Islet precursor cell (in vitro differentiated cells): ENCODE measurements at regions not wholly inside any gene's neighbourhood (a gene's known extent, or its start where the extent isn't known, plus 50 kb on each side); places are given as distances from the start of the nearest gene placed in this dataset.

Experiments used
- DNase-seq: peaks from one replicate; pipeline ENCODE4 v3.0.0-alpha.2; 2018

DNA sequence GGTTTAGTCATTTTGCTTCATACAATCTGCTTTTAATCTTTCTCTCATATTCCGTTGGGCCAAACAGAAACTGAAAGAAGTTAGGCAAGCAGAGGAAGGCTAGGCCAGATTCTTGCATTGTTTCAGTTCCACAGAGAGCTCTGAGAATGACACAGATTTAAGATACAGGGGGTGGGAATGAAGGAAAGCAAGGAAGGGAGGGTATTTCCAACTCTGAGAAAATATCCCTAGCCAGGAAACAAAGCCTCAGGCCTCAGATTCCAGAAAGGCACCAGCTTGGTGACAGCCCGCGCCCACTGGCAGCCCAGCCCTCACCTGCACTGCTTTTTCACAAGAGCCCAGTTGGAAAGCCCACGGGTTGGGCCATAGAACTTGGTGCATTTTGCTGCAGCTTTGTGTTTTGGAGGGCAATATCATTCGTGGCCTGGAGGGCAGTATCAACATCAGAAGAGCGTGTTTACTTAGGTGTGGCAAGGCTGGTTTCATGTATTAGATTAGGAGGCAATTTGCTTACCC is 63.5 kb downstream of the ENC1 start:
- no peak for DNase-seq

- DNase-seq, result no peak
These were observed 64.6 kb downstream of the ENC1 start for GRCh38 chr5:74575741-74576538.

DNA sequence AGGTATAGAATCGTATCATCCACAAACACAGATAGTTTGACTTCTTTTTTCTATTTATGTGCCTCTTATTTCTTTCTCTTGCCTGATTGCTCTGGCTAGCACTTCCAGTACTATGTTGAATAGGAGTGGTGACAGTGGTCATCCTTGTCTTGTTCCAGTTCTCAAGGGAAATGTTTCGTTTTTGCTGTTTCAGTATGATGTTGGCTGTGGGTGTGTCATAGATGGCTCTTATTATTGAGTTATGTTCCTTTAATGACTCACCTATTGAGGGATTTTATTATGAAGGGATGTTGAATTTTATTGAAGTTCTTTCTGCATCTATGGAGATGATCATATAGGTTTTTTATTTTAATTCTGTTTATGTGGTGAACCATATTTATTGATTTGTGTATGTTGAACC is 70.3 kb downstream of the ENC1 start:
- no peak for DNase-seq

DNA sequence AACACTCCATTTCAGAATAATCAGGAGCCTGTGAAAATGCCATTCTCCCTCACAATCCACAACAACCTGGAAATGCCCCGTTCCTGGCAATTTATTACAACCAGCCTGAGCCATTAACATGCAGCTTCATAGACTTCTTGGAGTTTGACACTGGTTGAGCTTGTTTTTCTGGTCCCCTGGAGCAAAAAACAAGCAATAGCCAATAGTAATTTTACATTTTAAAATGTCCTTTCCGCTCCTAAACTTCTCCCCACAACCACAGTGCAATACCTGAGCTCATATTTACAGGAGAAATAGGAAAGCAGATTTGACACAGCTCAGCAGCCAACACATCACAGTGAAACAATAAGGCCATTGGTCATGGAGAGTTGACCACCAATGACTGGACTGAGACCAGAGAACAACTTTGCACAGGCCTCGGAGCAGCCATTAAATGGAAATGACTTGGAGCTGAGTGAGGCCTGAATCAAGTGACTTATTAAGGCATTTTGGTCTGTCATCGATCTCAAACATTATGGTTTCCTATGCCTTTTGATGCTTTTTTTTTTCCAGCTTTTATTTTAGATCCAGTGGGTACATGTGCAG is 73.0 kb downstream of the ENC1 start:
- DNase-seq, result no peak

- no peak for DNase-seq
These were observed 78.4 kb downstream of the ENC1 start for GRCh38 chr5:74562122-74562521.

DNA sequence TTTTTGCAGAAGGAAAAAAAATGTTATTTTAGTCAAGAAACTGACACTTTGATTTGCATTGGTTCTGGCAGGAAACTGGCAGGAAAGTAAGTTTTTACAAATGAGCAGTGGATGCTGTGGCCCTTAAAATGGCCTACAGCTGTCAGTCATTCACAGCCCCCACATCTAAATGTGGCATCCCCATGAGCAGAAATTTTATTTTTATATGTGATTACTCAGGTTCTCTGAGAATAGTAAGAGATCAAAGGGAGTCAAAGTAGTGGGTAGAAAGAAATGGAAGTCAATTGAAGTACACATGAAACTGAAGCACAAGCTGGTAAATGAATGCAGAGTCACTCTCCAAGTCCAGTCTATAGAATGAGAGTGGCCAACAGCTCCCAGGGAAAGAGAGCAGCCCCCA is 80.3 kb downstream of the ENC1 start:
- no peak for DNase-seq

GRCh38 chr5:74556631-74557595 is 83.6 kb downstream of the ENC1 start:
- peak; percentile 94 for DNase-seq

GRCh38 chr5:74556006-74556405 is 84.5 kb downstream of the ENC1 start:
- peak; percentile 86 for DNase-seq

DNA sequence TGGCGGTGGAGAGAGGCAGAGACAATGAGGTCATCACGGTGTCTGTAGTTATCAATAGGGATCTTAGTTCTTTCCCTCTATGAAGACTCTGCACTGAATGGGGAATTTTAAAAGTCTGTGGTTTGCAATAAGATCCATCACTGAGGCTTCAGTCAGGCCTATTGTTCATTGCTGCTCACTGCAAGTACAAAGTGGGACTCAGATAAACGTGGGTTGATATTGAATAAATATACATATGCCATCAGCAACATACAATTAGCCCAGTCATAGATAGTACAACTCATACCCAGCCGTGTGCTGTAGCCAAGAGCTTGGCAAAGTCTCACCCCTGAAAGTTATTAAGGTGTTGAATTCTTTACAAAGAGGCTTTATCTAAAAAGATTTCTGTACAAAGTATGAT is 88.4 kb downstream of the ENC1 start:
- DNase-seq, result peak; percentile 79

- no peak for DNase-seq
These were observed 89.6 kb downstream of the ENC1 start for GRCh38 chr5:74550927-74551326.

- no peak for DNase-seq
These were observed 91.1 kb downstream of the ENC1 start for GRCh38 chr5:74549384-74549783.

GRCh38 chr5:74546796-74547195 is 93.7 kb downstream of the ENC1 start:
- DNase-seq, result no peak

- no peak for DNase-seq
These were observed 95.7 kb downstream of the ENC1 start for GRCh38 chr5:74544811-74545210.

DNA sequence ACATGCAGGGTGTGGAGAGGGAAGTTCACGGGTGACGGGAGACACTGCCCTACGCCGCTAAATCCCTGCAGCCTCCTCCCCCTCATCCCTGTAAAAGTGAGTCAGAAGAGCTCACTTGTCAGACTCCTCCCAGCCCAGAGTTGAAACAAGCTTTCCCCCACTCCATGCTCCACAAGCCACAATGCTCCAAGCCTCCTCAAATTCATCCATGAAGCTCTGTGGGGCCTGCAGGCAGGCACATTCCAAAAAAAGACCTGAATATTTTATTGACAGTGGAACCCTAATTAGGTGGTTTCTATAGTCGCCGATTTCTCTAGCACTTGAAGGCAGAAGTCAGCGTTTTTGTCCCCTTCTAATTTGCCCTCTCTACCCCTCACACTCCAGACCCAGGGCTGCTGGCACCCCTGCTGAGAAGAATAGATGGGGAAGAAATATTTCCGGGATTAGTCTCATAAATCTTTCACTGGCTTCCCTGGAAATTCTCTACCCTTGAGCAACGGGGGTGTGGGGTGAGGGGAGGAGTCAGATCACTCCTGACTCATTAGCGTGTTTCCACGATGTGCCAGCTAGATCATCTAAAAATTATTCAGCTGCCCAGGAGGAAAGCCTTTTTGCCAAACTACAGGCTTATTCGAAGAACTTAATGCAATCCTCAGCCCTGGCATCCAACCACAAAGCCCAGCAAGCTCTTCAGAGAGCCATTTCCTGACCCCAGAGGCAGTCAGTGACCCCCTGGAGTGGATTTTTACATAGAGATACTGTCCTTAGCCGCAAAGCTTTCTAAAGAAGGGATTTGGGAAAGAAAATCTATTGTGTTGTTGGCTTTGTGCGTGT is 97.1 kb downstream of the ENC1 start:
- peak; percentile 94 for DNase-seq

DNA sequence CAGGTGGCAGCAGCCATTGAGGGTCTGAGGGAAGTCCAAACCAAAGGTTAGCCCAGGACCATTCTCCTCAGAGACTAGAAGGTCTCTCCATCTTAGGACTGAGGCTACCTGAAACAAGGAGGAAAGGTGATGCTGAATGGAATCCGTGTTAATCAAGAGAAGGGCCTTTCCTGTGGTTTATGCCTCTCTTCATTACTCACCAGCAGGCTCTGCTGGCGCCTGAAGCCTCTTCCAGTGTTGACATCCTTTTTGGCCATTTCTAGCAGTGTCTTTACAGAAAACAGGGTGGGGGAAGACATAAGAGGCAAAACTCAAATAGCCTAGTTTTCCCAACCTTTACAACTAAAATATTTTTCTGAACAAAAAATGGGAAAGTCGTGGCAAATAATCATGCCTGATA is 98.0 kb downstream of the ENC1 start:
- peak; percentile 67 for DNase-seq

DNA sequence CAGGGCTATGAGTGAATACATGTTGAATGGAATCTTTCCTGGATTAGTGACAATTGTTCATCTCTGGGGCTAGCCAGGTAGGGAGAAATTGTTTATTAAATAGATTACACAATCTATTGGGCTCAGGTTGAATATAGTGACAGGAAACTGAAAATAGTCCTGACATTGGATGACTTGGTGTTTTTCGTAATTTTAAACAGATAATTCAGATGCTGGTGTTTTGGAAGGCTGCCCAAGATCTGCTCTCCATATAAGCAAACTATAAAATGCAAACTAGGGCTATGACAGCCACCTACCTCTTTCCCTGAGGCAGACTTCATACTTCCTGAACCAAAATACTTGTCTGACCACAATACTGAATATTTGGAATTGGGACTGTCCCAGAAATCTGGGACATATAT is 99.1 kb downstream of the ENC1 start:
- no peak for DNase-seq

DNA sequence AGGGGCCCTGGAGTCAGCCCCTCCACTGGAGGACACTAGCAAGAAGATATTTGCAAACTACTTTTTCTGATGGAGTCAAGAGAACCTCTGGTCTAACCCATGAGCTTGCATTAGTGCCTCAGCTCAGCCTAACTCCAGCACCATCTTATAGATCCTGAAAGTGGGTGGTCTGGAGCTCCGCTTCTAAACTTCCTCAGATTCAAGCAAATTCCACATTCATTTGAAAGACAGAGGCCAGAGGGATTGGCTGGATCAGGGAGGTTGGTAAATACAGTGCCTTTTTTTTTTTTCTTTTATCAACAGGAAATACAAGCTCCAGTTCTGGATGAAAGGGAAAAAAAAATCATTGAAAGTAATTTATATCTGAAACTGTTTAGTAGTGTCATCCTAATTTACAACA is 99.9 kb downstream of the ENC1 start:
- DNase-seq, result no peak

DNA sequence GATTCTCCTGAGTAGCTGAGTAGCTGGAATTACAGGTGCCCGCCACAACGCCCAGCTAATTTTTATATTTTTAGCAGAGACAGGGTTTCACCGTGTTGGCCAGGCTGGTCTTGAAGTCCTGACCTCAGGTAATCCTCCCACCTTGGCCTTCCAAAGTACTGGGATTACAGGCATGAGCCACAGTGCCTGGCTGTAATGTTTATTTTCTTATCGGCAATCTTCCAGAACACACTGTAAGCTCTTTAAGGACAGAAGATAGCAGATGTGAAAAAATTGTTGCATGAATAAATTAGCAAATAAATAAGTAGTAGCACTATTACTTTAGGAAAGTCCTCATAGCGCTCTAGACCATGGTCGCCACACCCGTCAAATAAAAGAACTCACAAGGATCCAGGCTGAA is 100.5 kb downstream of the ENC1 start:
- no peak for DNase-seq

DNA sequence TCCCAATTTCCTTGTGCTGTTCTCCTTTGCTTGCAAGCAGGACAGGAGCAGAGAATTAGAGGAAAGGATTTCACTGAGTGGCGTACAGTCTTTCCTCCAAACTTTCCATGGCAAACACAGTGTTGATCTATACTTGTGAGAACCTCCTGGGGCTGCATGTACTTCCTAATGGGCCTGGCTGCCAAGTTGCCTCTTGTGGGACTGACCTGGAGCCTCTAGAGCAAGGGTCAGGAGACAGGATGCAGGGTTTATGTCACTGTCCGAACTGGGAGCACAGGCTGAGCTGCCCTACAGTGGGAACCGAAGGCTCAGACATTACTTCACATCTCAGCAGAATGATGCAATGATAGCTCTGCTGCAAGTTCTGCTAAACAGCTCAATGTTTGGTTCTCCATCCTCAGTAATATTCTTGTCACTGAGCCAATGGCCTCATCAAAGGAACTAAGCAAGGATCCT is 102.3 kb downstream of the ENC1 start:
- peak; percentile 85 for DNase-seq

GRCh38 chr5:74536658-74537057 is 103.9 kb downstream of the ENC1 start:
- DNase-seq, result peak; percentile 15

- no peak for DNase-seq
These were observed 104.6 kb downstream of the ENC1 start for GRCh38 chr5:74535926-74536325.

DNA sequence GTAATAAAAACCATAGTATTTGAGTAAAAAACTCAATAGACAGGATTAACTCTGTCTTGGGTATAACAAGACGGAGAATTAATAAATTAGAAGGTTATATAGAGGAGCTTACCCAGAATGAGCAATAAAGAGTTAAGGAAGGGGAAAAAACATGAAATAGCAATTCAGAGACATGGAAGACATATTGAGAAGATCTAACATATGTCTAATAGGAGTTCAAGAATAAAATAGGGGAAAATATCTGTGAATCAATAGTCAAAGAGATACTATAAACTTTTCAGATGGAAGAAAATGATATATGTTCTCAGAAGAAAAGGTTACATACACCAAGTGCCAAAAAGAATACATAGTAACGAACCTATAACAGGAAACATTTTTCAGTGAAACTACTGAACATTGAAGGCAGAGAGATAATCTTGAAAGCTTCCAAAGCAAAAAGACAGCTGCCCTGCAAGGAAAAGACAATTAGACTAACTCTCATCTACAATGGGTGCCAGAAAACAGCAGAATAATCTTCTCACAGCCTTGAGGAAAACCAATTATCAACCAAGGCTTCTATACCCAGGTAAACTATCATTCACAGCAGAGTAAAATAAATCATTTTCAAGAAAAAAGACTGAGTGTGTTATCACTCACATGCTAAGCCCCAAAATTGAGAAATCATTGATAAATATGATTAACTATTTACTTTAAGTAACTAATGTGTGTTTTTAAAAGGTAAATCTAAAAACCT is 106.0 kb downstream of the ENC1 start:
- DNase-seq, result no peak
